ENCODE measurements at regions not wholly inside any gene's neighbourhood (a gene's known extent, or its start where the extent isn't known, plus 50 kb on each side); places are given as distances from the start of the nearest gene placed in this dataset.

DNA sequence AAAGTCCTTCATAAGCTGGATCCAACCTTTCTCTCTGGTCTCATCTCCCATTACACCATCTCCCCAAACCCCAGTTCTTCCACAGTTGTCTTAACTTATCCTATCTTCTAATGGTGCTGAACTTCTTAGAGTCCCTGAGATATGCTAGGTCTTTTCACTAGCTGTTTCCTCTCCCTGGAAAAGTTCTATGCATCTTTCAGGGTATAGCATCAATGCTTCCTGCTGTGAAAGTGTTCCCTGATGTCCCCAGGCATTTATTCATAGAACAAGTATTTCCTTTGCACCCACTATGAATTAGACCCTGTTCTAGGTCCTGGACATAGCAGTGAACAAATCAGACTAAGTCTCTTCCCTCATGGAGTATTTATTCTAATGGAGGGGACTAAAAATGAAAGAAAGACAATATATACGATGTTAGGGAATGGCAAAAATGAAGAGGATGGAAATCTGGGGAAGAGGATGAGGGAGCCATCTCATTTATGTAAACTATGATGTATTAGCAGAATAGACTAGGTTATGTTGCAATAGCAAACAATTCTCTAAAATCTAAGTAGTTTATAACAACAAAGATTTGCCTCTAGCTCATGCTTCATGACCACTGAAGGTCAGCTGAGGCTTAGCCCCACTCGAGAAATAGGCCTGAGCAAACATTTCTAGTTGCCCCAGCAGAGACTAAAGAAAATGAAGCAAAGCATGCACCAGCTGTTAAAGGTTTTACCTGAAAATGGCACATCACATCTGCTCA lies 120.0 kb downstream of the CYSLTR2 start:
- intact Hi-C loops (cut with DNase I; ENCODE audit: low total_unique reads): no loop called here
- no peak for TF ChIP-seq POLR2A (IDR thresholded peaks at IDR 0.05)
- TF ChIP-seq, protein P1, sequence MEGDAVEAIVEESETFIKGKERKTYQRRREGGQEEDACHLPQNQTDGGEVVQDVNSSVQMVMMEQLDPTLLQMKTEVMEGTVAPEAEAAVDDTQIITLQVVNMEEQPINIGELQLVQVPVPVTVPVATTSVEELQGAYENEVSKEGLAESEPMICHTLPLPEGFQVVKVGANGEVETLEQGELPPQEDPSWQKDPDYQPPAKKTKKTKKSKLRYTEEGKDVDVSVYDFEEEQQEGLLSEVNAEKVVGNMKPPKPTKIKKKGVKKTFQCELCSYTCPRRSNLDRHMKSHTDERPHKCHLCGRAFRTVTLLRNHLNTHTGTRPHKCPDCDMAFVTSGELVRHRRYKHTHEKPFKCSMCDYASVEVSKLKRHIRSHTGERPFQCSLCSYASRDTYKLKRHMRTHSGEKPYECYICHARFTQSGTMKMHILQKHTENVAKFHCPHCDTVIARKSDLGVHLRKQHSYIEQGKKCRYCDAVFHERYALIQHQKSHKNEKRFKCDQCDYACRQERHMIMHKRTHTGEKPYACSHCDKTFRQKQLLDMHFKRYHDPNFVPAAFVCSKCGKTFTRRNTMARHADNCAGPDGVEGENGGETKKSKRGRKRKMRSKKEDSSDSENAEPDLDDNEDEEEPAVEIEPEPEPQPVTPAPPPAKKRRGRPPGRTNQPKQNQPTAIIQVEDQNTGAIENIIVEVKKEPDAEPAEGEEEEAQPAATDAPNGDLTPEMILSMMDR (IDR thresholded peaks at IDR 0.05): no peak
- TF ChIP-seq POLR2AphosphoS5 (IDR thresholded peaks at IDR 0.05): no peak
- no peak for TF ChIP-seq EP300 (IDR thresholded peaks at IDR 0.05)
- Histone ChIP-seq H3K4me3 (no peak overlapping the region), H3K27ac (no peak overlapping the region), H3K9me3 (no peaks in the 10 kb centered on the region), H3K4me1 (no peaks in the 10 kb centered on the region), H3K27me3 (no peaks in the 10 kb centered on the region), H3K36me3 (no peaks in the 10 kb centered on the region)
- no peak for DNase-seq
- WGBS, 5 donors: 45 to 59% (median 56%) methylated on average over 2 of the region's 2 CpGs

DNA sequence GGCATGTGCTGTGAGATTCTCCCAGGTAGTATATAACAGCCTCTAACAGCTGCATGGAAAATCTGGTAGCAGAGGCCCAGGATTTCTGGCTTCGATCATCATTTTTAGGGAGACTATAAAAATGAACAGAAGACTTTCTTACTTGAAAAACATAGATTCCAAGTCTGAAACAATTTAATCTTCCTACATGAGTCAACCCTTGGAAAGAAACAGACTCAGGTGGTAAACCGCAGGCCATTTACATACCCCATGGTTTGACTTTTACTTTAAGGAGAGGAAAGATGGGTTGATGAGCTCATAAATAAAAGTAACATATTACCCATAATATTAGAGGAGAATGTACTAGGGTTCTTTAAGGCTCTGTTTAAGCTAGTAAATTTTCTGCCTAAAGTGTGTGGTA lies 121.6 kb downstream of the CYSLTR2 start:
- intact Hi-C loops (cut with DNase I; ENCODE audit: low total_unique reads): no loop called here
- Histone ChIP-seq H3K4me1 (no peaks in the 10 kb centered on the region), H3K27me3 (no peaks in the 10 kb centered on the region), H3K4me3 (no peak overlapping the region), H3K9me3 (peaks cover 0 to 8% (median 2%) of the 10 kb centered on the region in 4 donors), H3K27ac (no peak overlapping the region), H3K36me3 (no peaks in the 10 kb centered on the region)
- 86 to 99% (median 94%) methylated on average over 2 of the region's 2 CpGs for WGBS, 5 donors
- DNase-seq: no peak
- TF ChIP-seq POLR2A (IDR thresholded peaks at IDR 0.05): no peak
- TF ChIP-seq POLR2AphosphoS5 (IDR thresholded peaks at IDR 0.05): no peak
- no peak for TF ChIP-seq EP300 (IDR thresholded peaks at IDR 0.05)
- TF ChIP-seq, protein P1 (IDR thresholded peaks at IDR 0.05): no peak

DNA sequence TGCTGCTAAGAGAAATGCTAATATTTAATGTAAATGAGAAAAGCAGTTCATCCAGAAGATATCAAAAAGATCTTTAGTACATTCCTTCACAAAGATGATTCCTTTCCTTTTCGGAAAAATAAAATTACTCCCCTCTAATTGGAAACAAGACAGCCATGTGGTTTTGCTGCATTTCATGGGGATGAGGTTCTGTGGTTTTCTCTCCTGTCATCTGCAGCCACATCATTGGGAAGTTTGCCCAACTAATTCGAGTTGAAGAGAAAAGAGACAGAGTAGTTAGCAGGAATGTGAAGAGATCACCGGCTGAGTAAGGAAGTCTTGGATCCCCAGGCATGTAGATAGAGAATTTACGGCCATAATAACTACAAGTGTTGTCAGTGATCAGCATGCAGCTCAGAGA lies 122.1 kb downstream of the CYSLTR2 start:
- no peaks in the 10 kb centered on the region for H3K4me1 ChIP-seq
- 57 to 74% (median 67%) methylated on average over 4 of the region's 4 CpGs for WGBS, 5 donors
- peak in 1 of 2 donors; percentile 7 for DNase-seq
- H3K9me3 ChIP-seq: peaks cover 3 to 13% (median 7%) of the 10 kb centered on the region in 4 donors
- no peaks in the 10 kb centered on the region for H3K36me3 ChIP-seq
- no peaks in the 10 kb centered on the region for H3K27me3 ChIP-seq
- TF ChIP-seq, protein P1 (IDR thresholded peaks at IDR 0.05): no peak
- TF ChIP-seq POLR2A (IDR thresholded peaks at IDR 0.05) (no peak), EP300 (IDR thresholded peaks at IDR 0.05) (no peak), POLR2AphosphoS5 (IDR thresholded peaks at IDR 0.05) (no peak)
- H3K27ac ChIP-seq: no peak overlapping the region
- intact Hi-C loops (cut with DNase I; ENCODE audit: low total_unique reads): no loop called here
- H3K4me3 ChIP-seq: no peak overlapping the region

DNA sequence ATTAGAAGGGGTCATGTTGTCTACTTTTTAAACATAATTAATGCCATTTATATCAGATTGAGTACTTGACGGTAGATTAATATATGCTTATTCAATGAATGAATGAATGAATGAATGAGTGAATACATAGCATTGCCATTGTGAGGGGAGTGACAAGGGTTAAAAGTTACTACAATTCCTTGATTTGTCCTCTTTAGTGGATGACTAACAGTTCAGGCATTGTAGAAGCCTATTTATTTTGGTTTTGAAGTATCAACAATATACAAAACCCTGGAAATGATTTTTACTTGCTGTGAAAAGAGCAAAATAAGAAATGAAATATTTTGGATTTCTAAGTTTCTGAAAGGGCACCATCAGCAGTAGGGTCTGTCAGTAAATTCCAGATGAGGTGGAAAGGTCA lies 122.7 kb downstream of the CYSLTR2 start:
- intact Hi-C loops (cut with DNase I; ENCODE audit: low total_unique reads): no loop called here
- 88 to 96% (median 94%) methylated on average over 1 of the region's 1 CpG for WGBS, 5 donors

More for the DNA sequence above, 122.7 kb downstream of the CYSLTR2 start:
- Histone ChIP-seq H3K4me3 (no peak overlapping the region), H3K9me3 (peaks cover 9 to 17% (median 12%) of the 10 kb centered on the region in 4 donors), H3K4me1 (no peaks in the 10 kb centered on the region), H3K36me3 (no peaks in the 10 kb centered on the region), H3K27me3 (no peaks in the 10 kb centered on the region), H3K27ac (no peak overlapping the region)
- no peak for TF ChIP-seq POLR2A (IDR thresholded peaks at IDR 0.05)
- TF ChIP-seq, protein P1 (IDR thresholded peaks at IDR 0.05): no peak
- TF ChIP-seq EP300 (IDR thresholded peaks at IDR 0.05): no peak
- no peak for TF ChIP-seq POLR2AphosphoS5 (IDR thresholded peaks at IDR 0.05)
- DNase-seq: no peak
